ENCODE measurements at regions not wholly inside any gene's neighbourhood (a gene's known extent, or its start where the extent isn't known, plus 50 kb on each side); places are given as distances from the start of the nearest gene placed in this dataset.

DNA sequence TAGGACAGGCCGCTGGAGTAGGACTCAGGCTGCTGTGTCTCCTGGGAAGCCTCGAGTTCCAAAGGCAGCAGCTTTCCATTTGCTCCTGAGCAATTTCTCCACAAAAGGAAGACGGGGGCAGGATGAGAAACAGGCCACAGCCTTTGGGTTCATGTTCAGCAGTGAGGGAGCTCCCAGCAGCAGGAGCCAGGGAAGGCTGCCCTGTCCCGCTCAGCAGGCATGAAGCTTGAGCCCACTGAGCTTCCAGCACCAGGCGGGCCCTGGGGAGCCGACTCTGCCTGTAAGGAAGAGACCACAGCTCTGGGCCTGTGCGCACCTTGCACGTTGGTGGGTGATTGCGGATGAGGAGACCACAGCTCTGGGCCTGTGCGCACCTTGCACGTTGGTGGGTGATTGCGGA lies 527.2 kb downstream of the TCERG1L start:
- no peak for TF ChIP-seq EZH2 (IDR thresholded peaks at IDR 0.05; ENCODE audit: insufficient read depth, poor library complexity, severe bottlenecking)
- no peak for TF ChIP-seq EZH2phosphoT487 (IDR thresholded peaks at IDR 0.05; ENCODE audit: insufficient read depth, low read depth)

Data from GM23248 (cell line).